BE2C (cell line): ENCODE measurements at regions not wholly inside any gene's neighbourhood (a gene's known extent, or its start where the extent isn't known, plus 50 kb on each side); places are given as distances from the start of the nearest gene placed in this dataset.
"Not testable (repeated sequence)": the region's sequence is repeated elsewhere in the genome, so short reads cannot be mapped to it uniquely, and the experiment has no call there.

Experiments used
- DNase-seq: peaks from one replicate; pipeline ENCODE4 v3.0.0-alpha.2; 2020
- H3K27me3 ChIP-seq: fragments of 250-450 bp; sonication (Bioruptor Pico); 2 replicates; pipeline ENCODE4 v1.5.1; 2020; ENCODE audit warnings: mild to moderate bottlenecking
- H3K36me3 ChIP-seq: fragments of 250-450 bp; sonication (Bioruptor Pico); 2 replicates; pipeline ENCODE4 v1.5.1; 2020; ENCODE audit warnings: mild to moderate bottlenecking
- H3K4me1 ChIP-seq: fragments of 250-450 bp; sonication (Bioruptor Pico); 2 replicates; pipeline ENCODE4 v1.5.1; 2020
- H3K4me3 ChIP-seq: 2 replicates; pipeline ENCODE4 v1.5.1; 2011; ENCODE audit warnings: low read depth, low read length
- H3K9me3 ChIP-seq: fragments of 250-450 bp; sonication (Bioruptor Pico); 2 replicates; pipeline ENCODE4 v1.5.1; 2020
- TF ChIP-seq, protein P1 (sequence below): IDR thresholded peaks from 2 replicates; pipeline ENCODE4 v1.5.1; 2012; ENCODE audit warnings: mild to moderate bottlenecking, low read depth, low read length

DNA sequence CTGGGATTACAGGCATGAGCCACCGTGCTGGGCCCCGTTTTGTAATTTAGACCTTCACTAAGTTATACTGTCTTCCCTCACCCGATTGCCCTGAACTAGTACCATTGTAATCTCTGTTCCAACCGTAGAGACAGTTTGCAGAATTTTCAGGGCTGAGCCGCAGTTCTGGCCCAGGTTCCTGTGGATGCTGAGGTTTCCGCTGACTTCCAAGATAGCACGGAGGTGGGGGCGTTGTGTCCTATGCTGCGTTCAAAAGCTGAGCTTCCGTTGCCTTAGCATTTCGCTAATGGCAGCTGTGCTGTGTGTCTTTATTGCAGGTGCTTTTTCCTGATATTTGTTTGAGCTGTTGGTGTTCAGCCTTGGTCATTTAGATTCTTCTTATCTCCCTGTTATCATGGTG, 137.0 kb downstream of the SOX4 start:
- no peaks in the 10 kb centered on the region for H3K9me3 ChIP-seq
- no peaks in the 10 kb centered on the region for H3K36me3 ChIP-seq
- H3K4me3 ChIP-seq, result no peak overlapping the region
- H3K4me1 ChIP-seq, result peaks cover 4% of the 10 kb centered on the region; the same call in 1 of the 2 replicates
- no peak for DNase-seq
- TF ChIP-seq, protein P1, sequence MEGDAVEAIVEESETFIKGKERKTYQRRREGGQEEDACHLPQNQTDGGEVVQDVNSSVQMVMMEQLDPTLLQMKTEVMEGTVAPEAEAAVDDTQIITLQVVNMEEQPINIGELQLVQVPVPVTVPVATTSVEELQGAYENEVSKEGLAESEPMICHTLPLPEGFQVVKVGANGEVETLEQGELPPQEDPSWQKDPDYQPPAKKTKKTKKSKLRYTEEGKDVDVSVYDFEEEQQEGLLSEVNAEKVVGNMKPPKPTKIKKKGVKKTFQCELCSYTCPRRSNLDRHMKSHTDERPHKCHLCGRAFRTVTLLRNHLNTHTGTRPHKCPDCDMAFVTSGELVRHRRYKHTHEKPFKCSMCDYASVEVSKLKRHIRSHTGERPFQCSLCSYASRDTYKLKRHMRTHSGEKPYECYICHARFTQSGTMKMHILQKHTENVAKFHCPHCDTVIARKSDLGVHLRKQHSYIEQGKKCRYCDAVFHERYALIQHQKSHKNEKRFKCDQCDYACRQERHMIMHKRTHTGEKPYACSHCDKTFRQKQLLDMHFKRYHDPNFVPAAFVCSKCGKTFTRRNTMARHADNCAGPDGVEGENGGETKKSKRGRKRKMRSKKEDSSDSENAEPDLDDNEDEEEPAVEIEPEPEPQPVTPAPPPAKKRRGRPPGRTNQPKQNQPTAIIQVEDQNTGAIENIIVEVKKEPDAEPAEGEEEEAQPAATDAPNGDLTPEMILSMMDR, result no peak
- no peaks in the 10 kb centered on the region for H3K27me3 ChIP-seq

DNA sequence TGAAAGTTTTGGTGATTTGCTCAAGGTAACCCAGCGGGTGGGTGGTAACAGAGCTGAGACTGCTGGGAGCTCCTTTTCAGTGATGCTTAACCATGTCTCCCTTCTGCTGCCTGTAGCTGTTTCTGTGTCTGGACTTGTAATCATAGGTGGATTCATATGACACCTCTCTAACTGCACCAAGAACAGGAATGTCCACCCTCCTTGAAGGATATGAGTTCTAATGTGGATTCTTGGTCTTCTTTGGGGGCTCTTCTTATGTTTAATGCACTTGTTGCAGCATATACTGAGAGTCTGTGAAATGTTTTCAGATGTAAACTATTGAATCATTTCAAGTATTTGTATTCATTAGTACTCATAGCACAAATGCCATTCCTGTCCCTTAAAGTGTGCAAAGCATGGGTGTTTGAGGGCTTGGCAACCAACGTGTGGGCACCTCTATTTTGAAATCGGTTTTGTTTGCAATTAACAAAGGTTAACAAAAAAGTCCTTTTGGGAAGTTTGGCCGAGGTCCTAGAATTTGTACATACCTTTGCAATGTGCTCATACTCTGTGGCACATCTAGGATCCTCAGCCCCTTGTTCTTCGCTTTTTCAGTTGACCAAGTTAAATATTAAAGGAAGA, 138.0 kb downstream of the SOX4 start:
- Histone ChIP-seq H3K4me3 (no peak overlapping the region), H3K27me3 (no peaks in the 10 kb centered on the region), H3K4me1 (peaks cover 4% of the 10 kb centered on the region; the same call in 1 of the 2 replicates), H3K36me3 (no peaks in the 10 kb centered on the region), H3K9me3 (no peaks in the 10 kb centered on the region)
- DNase-seq, result no peak
- TF ChIP-seq, protein P1, result no peak

DNA sequence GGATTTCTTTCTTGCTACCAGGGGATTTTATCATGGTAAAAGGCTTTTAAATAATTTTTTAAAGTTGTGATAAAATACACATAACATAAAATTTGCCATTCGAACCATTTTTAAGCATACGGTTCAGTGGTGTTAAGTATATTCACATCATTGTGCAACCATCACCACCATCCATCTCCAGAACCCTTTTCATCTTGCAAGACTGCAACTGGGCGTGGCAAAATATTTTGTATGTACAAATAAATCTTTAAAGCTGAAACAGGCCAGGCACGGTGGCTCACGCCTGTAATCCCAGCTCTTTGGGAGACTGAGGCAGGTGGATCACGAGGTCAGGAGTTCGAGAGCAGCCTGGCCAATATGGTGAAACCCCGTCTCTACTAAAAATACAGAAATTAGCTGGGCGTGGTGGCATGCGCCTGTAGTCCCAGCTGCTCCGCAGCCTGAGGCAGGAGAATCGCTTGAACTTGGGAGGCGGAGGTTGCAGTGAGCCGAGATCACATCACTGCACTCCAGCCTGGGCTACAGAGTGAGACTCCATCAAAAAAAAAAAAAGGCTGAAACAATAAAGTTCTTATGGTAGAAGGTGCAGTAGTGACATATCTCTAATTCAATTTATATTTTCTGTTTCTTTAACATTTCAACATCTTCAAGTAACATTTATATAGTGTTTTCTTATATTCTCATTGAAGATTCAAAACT, 138.6 kb downstream of the SOX4 start:
- H3K27me3 ChIP-seq, DNase-seq, H3K4me3 ChIP-seq, H3K36me3 ChIP-seq, H3K4me1 ChIP-seq, H3K9me3 ChIP-seq: not testable (repeated sequence)

DNA sequence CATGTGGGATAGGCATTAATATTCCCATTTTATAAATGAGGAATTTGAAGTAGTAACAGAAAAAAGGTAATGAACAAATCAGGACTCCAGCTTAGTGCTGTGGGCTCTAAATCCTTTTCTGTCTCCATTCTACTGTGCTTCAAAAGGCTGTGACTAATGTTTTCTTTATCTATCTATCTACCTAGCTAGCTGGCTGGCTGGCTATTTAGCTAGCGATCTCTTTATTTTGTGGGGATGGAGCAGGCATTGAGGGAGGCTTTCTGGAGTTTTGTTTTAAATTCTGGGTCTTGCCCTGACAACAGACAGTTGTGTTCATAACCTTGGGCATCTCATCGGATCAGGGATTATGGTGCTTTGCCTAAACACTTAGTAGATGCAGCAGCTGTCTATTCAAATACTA, 139.2 kb downstream of the SOX4 start:
- Histone ChIP-seq H3K9me3 (no peaks in the 10 kb centered on the region), H3K36me3 (no peaks in the 10 kb centered on the region), H3K4me1 (peaks cover 4% of the 10 kb centered on the region; the same call in 1 of the 2 replicates), H3K27me3 (no peaks in the 10 kb centered on the region), H3K4me3 (no peak overlapping the region)
- TF ChIP-seq, protein P1, result no peak
- DNase-seq, result no peak

DNA sequence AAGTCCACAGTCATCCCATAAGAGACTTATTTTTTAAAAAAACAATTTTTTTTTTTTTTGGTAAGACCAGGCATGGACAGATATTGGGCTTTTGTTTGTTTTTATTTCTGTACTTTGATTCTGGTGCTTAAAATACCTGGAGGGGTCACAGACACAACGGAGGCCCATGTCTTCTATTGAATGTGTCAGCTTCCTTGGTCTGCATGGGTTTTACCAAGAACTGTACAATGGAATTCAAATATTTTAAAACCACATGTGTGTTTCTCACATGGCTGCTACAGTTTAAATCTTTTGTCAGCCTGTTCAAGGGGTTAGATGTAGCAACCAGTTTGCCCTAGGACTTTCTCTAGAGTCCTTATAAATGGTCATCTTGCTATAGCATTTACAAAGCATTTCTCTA, 139.8 kb downstream of the SOX4 start:
- no peaks in the 10 kb centered on the region for H3K27me3 ChIP-seq

DNA sequence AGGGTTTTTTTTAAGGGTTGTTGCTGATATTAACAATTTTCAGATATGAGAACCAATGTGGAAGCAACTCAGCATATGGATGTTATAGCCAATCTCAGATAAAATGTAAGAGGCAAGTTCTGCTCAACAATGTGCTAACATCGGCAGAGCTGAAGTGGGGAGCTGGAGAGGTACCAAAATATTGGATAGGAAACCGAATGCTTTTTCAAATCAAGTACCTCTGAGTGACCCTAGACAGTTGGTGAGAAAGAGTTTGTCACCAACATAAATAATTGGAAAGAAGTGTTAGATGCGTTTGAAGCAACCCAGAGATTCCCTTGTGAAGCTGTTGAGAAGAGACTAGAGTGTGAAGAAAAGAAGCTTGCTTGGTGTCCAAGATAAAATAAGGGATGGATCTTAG, 140.7 kb downstream of the SOX4 start:
- DNase-seq, result no peak
- no peak overlapping the region for H3K4me3 ChIP-seq
- no peaks in the 10 kb centered on the region for H3K36me3 ChIP-seq
- H3K4me1 ChIP-seq, result peaks cover 4% of the 10 kb centered on the region; the same call in 1 of the 2 replicates
- H3K27me3 ChIP-seq, result no peaks in the 10 kb centered on the region
- TF ChIP-seq, protein P1, result no peak
- no peaks in the 10 kb centered on the region for H3K9me3 ChIP-seq

More for the DNA sequence above, 139.8 kb downstream of the SOX4 start:
- Histone ChIP-seq H3K4me1 (peaks cover 4% of the 10 kb centered on the region; the same call in 1 of the 2 replicates), H3K36me3 (no peaks in the 10 kb centered on the region), H3K9me3 (no peaks in the 10 kb centered on the region), H3K4me3 (no peak overlapping the region)
- DNase-seq, result no peak
- TF ChIP-seq, protein P1, result no peak
